CMK (cell line): ENCODE measurements at regions not wholly inside any gene's neighbourhood (a gene's known extent, or its start where the extent isn't known, plus 50 kb on each side); places are given as distances from the start of the nearest gene placed in this dataset.
A peak's percentile ranks its signal among the peaks of the same experiment; 100 is the strongest.

Experiments used
- DNase-seq: peaks from one replicate; pipeline ENCODE4 v3.0.0-alpha.2; 2010; ENCODE audit warnings: low read depth

DNA sequence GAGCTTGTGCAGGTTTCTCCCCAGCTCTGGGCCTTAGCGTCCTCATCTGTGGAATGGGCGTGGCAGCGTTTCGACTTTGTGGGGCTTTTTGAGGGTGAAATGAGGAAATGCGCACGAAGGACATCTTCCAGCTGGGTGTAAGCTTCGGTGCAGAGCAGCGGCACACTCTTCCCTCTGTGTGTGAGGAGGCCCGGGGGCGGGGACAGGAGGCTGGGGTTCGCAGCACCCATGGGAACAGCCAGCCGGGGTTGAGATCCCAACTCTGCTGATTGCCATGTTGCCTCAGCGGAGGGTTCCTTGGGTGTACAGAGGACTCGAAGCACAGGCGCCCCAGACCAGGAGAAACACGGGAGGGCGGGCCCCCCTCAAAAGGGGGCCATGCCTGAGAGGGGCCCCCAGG, 265.6 kb downstream of the NSG2 start:
- no peak for DNase-seq

DNA sequence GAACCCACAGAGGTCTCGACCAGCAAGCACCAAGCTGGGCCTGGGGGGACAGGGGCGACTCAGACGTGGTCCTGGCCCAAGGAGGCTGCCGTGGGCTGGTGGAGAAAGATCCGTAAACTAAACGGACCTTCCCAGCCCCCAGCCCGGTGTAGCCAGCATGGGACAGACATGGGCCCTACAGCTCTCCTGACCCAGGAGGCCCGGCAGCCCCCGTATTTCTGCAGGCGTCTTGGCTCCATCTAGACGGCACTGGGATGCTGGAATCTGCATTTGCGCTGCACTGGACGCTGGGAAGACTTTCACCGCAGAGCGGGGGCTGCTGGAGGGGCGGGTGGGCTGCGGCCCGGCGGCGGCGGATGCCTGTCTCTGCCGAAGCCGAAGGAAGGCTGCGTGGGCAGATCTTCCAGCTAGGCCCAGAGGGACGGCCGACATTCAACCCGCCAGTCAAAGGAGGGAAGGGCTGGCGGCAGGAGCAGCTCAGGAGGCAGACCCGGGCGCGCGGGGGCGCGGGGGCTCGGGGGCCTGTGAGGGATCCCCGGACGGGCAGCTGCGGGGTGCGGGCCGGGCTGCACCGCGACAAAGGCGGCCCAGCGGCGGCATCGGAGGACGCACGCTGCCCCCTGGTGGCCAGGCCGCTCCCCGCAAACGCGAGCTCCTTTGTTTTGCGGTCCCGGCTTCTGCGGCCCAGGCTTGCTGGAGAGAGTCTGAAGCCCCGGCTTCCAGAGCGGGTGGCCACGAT, 266.2 kb downstream of the NSG2 start:
- no peak for DNase-seq

GRCh38 chr5:174312270-174312617, 266.7 kb downstream of the NSG2 start:
- no peak for DNase-seq

DNA sequence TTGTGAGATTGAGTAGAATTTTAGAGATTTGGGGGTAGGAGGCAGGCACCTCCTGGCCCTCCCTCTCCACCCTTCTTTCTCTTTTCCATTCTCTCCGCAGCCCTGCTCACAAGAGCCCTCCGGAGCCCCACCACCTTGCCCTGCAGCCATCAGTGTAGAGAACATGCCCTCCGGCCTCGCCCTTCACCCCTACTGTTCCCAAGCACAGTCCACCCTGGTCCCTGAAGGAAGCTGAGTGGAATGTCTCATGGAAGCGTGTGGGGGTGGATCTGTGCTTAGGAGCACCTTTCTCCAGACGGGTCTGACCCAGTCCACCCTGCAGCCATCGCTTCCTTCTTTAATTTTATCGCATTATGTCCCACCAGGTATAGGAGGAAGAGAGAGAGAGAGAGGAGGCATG, 267.1 kb downstream of the NSG2 start:
- DNase-seq = no peak

- DNase-seq = no peak
Measured at GRCh38 chr5:174313615-174314014, 268.1 kb downstream of the NSG2 start.

- no peak for DNase-seq
Measured at GRCh38 chr5:174314261-174314660, 268.8 kb downstream of the NSG2 start.

- DNase-seq = no peak
Measured at GRCh38 chr5:174315471-174315870, 270.0 kb downstream of the NSG2 start.

DNA sequence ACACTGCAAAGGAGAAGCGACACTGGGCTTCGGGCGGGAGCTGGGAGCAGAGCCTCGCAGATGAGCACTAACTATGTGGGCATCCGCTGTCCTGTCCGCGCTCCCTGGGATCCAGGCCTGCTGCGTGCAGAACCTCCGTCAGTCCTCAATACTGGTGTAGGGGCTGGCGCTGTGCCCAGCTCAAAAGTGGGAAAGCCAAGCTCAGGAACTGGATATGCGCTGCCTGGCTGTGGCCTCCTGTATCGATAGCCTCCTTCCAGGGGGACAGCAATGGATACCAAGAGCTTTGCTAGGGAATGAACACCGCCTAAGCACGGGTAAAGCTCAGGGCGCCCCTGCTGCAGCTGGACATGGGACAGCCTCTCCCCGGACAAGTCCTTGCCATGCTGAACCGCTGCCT, 270.4 kb downstream of the NSG2 start:
- no peak for DNase-seq

DNA sequence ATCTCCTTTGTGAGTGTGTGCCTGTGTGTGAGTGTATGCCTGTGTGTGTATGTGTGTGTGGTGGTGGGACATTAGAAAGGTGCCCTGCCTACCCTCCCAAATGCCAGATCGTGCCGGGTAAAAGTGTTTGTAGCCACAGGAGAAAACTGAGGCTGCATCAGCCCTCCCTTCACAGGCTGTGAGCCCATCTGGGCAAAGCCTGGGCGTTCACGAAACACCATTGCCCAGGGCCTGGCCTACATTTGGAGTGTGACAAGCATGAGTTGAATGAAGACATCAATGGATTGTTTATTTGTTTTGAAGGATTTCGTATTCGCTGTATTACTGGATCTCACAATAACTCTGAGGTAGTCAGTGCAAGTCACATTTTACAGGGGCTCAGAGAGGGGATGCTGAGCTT, 270.8 kb downstream of the NSG2 start:
- no peak for DNase-seq

DNA sequence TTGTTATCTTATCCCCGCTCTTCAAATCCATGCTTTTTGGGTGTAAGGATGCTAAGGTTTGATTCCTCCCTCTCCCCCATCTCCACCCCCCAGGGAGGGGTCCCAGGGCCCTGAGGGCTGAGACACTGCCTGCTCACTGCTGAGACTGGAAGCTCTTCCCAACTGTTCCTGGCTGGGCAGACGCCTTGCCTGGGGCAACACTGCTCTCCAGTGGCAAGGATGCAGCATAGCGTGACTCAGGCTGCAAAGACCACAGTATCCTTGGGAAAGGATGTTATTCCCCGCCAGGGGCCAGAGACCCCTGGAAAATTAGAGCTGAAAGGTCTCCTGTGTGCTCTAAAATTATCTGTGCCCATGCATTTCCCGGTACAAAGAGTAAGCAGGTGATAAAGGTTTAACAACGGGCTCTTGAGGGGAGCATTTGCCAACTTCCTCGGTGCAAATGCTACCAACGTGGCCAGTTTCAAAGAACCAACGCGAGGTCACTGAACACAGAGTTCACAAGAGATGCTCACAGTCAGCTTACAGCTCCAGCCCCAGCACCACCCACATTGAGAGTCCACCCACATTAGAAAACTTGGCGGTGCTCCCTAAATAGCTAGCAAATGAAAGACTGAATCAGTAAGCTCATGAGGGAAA, 271.9 kb downstream of the NSG2 start:
- DNase-seq = no peak

DNA sequence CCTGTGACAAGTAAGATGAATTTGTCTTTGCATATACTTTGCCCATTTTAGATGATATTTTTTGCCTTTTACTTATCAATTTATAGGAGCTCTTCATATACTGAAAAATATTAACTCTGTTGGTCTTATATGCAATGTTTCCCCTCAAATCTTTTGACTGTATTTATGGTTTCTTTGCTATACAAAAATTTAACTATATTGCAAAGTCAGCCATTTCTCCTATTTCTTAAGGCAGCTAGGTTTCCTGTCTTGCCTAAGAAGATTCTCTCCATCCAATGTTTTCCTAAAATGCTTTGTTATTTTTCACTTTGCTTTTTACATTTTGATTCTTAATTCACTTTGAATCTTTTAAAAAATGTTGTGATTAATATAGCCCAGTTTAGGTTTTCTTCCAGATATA, 273.1 kb downstream of the NSG2 start:
- DNase-seq = no peak

GRCh38 chr5:174319551-174319950, 274.0 kb downstream of the NSG2 start:
- no peak for DNase-seq

DNA sequence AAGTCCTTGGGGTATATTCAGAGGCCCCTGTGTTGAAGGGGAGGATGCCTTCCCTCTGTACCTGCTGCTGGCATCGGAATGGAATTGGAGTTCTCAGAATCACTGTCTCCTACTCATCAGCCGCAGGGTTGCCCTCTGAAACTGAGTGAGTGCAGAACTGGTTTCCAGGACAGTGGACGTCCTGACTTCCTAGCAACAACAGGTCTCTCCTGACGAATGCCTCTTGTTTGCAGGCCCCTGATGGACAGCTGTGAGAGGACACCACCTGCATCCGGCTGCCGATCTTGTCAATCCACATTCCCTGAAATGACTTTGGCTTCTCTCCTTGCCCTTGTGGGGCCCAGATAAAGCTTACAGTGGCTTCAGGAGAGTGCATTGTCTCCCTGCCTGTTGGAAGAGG, 274.5 kb downstream of the NSG2 start:
- DNase-seq = no peak

- no peak for DNase-seq
Measured at GRCh38 chr5:174323878-174324281, 278.4 kb downstream of the NSG2 start.

DNA sequence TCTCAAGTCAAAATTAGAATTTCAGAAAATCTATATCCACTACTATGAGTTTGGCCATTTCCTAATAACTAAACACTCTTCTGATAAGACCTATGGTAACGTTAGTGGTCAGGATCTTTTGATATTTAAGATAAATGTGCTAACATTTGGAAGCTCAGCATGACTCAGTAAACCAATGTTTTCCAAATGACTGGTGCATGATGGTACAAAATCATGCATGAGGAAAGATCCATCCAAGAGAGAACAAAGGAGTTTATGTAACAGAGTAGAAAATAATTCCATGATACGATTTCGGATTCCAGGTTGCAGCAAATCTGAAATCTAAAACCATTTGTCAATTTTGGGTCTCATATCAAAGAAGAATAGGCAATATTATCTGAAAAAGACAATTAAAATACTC, 279.2 kb downstream of the NSG2 start:
- DNase-seq = no peak

- no peak for DNase-seq
Measured at GRCh38 chr5:174325431-174325830, 279.9 kb downstream of the NSG2 start.

GRCh38 chr5:174325961-174326360, 280.5 kb downstream of the NSG2 start:
- DNase-seq = no peak

- no peak for DNase-seq
Measured at GRCh38 chr5:174326372-174326771, 280.9 kb downstream of the NSG2 start.

GRCh38 chr5:174327317-174327864, 281.9 kb downstream of the NSG2 start:
- peak; percentile 27 for DNase-seq

DNA sequence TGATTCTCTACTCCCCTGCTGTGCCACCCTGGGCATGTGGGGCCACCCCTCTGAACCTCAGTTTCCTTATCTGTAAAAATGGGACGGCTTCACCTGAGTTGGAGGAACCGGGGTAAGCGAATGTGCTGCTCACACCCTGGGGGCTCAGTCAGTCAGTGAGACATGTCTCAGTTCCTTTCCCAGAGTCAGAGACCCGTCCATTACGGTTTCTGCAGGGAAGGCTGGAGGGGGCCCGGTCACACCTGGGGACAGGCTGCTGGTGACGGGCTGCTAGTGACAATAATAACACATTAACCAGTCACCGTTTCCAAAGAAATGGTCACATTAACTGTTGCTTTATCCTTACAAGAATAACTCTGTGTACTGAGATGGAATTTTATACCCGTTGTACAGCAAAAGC, 282.4 kb downstream of the NSG2 start:
- DNase-seq = no peak

DNA sequence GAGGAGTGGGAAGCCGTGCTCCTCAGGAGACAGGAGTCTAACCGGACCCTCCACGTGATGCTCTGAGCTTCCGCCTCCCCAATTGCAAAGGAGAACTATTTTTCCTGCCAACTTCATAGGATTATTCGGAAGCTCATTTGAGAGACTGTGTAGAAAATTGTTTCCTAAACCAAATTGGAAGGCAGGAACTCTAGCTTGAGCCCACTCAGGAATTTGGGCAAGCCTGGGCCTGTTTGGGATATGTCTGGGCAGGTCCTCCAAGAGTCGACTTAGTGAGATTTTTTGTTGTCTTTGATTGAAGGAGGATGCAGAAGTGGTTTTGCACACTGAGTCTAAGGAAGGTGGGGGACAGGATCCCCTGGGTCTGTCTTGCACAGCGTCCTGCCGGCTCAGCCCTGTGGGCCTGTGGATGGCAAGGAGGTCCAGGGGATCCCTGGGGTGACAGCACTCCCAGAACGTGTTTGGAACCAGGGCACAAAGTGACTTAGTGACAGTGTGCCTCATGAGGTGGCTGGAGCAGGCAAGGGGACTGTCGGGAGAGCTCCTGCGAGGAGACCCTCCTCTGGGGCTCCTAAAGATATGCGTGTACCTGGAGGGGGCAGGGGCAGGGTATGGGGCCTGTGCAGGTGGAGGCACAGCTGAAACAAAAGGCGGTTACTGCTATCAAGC, 283.3 kb downstream of the NSG2 start:
- no peak for DNase-seq

DNA sequence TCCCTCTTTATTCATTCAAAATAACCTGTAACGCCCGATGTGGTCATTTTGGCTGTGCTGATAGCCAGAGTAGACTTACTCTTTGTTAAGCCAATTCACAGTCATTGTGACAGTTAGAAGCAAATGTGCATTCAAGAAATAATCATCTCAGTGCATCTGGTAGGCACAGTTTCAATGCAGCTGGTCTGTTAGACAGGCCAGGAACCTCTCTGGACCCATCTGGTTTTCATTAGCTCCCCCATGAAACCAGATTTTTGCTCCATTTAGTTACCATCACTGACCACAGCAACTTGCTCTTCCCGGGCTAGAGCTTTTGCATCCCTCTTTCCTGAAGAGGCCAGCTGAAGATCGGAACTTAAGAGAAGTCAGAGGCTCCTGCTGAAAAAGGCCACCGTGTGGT, 284.2 kb downstream of the NSG2 start:
- DNase-seq = no peak

- no peak for DNase-seq
Measured at GRCh38 chr5:174335682-174336364, 290.3 kb downstream of the NSG2 start.
